ENCODE measurements at regions not wholly inside any gene's neighbourhood (a gene's known extent, or its start where the extent isn't known, plus 50 kb on each side); places are given as distances from the start of the nearest gene placed in this dataset.

DNA sequence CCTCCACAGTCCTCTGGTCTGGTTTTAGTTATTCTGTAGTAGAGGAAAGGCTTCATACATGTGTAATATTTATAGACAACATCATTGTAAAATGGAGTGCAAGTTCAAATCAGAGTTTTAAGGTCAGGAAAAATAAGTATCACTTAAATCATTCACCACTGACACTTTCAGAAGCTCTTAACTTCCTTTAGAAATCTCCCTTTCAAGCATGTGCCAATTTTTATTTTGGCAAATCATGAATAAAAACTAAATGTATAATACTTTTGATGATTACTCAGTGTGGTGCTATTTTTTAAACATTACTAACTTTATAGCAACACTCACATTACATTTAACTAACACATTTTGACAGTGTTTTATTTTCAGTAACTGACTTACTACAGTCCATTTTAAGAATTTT, 112.2 kb downstream of the OGFRL1 start:
- TF ChIP-seq, protein P1, sequence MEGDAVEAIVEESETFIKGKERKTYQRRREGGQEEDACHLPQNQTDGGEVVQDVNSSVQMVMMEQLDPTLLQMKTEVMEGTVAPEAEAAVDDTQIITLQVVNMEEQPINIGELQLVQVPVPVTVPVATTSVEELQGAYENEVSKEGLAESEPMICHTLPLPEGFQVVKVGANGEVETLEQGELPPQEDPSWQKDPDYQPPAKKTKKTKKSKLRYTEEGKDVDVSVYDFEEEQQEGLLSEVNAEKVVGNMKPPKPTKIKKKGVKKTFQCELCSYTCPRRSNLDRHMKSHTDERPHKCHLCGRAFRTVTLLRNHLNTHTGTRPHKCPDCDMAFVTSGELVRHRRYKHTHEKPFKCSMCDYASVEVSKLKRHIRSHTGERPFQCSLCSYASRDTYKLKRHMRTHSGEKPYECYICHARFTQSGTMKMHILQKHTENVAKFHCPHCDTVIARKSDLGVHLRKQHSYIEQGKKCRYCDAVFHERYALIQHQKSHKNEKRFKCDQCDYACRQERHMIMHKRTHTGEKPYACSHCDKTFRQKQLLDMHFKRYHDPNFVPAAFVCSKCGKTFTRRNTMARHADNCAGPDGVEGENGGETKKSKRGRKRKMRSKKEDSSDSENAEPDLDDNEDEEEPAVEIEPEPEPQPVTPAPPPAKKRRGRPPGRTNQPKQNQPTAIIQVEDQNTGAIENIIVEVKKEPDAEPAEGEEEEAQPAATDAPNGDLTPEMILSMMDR (IDR thresholded peaks at IDR 0.05), result no peak
- TF ChIP-seq EZH2 (IDR thresholded peaks at IDR 0.05; ENCODE audit: borderline replicate concordance, insufficient read depth, low read depth, low read length, poor library complexity, severe bottlenecking), result no peak
